ENCODE measurements at regions not wholly inside any gene's neighbourhood (a gene's known extent, or its start where the extent isn't known, plus 50 kb on each side); places are given as distances from the start of the nearest gene placed in this dataset.

DNA sequence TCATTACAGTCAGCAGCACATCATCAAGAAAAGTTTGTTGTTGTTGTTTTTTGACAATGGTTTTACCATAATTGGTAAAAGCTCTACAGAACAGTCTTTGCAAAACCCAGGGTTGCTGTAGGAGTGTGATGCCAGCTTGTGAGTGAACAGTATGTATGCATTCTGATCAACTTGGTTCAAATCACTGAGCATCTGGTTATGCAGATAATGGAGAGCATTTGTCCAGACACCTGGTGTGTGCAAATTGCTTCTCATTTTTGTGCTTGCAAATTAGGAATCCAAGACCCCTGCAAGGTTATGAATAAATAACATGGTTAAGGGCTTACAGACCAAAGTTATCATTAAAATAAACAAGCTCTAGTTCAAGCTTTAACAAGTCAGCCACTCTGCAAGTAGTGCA, 448.7 kb upstream of the ACTBL2 start:
- TF ChIP-seq, protein P1, sequence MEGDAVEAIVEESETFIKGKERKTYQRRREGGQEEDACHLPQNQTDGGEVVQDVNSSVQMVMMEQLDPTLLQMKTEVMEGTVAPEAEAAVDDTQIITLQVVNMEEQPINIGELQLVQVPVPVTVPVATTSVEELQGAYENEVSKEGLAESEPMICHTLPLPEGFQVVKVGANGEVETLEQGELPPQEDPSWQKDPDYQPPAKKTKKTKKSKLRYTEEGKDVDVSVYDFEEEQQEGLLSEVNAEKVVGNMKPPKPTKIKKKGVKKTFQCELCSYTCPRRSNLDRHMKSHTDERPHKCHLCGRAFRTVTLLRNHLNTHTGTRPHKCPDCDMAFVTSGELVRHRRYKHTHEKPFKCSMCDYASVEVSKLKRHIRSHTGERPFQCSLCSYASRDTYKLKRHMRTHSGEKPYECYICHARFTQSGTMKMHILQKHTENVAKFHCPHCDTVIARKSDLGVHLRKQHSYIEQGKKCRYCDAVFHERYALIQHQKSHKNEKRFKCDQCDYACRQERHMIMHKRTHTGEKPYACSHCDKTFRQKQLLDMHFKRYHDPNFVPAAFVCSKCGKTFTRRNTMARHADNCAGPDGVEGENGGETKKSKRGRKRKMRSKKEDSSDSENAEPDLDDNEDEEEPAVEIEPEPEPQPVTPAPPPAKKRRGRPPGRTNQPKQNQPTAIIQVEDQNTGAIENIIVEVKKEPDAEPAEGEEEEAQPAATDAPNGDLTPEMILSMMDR (IDR thresholded peaks at IDR 0.05), result no peak
- no peak for TF ChIP-seq ZFX (IDR thresholded peaks at IDR 0.05; ENCODE audit: borderline replicate concordance)

Data from 22Rv1 (cell line).